ENCODE measurements at regions not wholly inside any gene's neighbourhood (a gene's known extent, or its start where the extent isn't known, plus 50 kb on each side); places are given as distances from the start of the nearest gene placed in this dataset.

DNA sequence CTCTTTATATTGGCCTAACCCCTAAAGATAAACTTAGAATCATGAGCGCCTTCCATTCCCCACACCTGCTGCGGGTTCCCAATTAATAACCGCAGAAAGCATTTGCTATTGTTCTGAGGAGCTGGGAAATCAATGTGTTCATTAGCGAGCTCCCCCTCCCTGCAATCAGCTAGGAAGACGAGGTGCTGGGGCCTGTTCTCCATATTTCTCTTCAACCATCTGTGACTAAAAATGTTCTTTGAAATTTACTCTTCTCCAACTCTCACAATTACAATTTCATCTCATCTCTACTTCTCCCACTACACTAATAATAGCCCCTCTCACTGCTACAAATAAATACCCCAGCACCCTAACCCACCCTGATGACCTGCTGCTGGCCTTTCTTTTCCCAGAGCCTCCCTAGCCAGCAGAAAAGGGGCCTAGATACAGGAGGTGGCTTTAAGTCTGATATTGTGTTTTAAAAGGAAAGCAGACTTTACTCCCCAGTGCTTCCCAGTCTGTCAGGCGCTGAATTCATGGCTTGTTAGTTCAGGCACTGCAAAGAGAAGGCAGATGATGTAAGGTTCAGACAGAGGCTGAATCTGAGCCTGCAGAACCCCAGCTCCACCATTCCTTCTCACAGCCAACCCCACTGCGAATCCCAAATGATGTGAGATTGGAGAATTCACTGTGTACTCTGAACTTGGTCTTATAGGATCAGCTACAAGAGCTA is 477.5 kb upstream of the DAB1 start:
- no peak for DNase-seq

DNA sequence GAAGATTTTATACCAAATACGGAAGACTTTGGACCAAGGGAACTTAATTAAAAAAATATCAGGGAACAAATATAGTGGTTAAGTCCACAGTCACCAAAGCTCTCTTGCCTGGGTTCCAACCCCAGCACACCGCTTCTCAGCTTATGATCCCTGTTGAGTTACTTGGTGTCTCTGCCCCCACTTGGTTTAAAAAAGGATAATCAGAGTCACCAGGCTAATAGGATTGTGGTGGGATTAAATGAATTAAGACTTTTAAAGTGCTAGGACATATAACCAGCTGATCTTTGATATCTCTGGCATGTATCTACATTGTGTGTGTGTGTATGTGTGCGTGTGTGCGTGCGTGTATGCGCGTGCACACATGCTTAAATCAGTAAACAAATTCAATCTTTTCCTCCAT is 474.7 kb upstream of the DAB1 start:
- no peak for DNase-seq

DNA sequence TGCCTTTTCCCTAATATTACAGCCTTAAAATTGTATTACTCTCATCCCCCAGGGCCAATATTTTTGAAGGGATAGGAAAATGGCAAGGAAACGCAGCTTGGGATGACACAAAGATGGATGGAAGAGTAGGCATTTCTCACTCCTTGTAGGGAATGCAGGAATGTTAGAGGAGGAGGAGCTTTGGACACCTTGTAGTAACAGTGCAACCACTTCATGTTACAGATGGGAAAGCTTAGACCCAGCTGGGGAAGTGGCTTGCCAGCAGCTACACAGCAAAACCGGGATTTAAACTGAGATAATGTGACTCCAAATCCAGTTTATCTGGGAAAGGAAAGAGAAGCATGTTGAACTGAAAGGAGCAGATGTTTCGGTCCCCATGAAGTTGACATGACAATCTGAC is 473.7 kb upstream of the DAB1 start:
- DNase-seq: no peak

DNA sequence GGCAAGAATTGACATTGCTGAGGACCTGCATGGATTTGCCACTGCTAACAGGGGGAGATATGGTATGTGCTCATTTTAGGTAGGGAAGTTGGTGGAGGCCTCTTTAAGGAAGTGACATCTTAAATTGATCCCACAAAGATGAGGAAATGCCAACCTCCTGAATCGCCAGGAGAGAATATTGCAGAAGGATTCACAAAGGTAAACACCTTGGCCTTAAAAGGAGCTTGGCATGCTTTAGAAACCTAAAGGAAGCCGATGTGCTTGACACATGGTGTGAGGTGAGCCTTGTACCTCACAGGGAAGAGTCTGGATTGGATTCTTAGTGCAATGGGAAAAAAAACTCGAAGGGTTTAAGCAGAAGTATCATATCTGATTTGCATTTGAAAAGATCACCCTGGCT is 470.5 kb upstream of the DAB1 start:
- DNase-seq: no peak

DNA sequence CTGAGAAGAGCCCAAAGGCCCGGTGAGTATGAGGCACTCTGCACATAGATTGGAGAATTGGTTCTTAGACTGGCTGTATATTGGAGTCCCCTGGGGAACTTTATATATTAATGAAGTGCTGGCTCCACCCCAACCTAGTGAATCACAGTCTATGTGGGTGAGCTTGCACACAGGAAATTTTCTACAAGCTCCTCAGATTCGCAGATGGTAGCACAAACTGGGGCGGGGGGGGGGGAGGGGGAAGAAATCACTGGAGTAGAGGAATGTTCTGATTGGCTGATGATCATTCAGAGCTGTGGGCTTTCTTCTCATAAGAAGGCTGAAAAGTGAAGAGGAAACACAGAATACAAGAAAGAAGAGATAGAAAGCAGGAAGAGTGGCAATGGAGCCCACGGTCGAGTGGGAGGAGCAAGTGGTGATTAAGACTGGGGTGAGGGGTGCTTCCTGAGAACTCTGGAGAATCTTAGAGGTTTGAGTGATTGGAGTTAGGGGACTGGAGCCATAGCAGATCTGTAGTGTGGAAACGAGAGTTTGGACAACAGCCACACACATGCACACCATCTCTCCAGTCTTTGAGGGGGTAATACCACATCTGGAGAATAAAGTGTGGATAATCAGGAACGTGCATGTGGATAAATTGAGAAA is 465.9 kb upstream of the DAB1 start:
- DNase-seq: no peak

DNA sequence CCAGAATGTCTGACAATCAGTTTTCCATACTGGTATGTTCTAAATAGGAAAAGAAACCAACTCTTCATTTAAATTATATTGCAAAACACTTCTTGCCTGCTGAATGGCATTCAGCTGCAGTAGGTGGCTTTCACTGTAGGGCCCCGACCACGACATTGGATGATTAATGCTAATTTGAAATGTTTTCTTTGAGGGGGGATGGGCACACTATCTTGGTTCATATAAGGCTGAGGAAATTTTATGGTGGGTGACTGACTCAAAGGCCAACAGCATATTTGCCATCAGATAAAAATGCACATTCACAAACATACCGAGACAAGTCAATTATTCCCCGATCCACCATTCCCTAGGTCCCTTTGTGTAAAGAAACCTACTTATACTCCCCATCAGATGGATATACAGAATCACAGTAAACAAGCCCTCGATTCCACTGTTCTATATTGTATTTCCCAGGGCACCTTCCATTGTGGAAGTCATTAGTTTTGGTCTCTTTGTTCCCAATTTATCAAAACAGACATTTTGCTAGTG is 464.2 kb upstream of the DAB1 start:
- no peak for DNase-seq

DNA sequence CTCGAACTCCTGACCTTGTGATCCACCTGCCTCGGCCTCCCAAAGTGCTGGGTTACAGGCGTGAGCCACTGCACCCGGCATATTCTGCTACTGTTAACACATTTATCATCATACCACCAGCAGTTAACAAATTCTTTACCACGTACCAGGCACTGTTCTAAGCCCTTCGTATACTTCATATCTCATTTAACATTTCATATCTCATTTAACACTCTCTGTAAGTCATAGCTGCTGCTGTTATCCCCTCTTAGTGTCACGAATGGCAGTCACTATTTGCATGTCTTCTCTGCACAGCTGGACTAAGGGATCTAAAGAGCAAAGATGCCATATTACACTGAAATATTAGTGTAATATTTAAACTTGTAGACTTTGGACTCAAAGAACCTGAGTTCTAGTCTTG is 462.5 kb upstream of the DAB1 start:
- no peak for DNase-seq

DNA sequence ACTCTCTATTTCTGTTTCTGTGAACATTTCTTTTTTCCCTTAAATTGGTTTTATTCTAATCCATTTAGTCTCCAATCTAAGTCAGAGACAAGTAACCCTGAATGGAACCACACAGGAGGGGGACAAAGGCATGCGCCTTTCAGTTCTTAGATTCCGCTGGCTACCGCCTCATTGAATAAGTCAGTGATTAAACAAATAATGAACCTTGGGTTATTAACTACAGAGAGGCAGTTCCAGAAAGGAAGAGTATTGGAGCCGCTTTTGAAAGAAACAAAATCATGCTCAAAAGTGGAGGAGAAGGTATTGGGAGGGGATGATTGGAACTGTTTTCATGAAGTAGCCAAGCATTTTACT is 459.8 kb upstream of the DAB1 start:
- no peak for DNase-seq

DNA sequence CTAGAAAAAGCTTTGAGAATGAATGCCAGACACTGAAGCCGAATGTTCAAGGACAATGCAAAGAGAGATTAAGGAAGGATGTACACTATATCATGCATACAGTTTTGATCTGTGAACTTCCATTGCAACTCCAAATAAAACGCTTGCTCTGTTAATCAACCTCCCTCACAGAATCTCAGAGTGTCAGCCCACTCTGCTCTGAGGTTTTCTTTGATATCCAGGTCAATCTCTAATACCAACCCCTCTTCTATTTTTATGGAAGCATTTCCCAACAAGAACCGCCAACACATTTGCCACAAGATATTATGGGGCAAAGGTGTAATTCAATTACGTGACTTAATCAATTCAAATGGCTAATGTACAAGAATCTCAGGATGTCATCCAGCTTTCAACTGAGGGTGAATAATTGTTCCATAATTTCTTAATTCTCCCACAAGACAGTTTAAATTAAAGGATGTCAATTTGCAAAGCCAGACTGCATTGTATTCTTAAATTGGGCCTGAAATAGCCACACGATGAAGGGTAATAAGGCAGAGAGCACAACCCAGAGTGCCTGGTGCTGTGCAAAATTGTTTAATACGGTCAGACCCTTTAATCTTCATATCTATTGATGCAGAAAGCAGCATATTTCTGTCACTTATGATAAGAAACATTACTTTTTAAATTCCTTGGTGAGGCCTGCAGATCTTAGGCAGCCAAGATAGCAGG is 459.2 kb upstream of the DAB1 start:
- DNase-seq: no peak

DNA sequence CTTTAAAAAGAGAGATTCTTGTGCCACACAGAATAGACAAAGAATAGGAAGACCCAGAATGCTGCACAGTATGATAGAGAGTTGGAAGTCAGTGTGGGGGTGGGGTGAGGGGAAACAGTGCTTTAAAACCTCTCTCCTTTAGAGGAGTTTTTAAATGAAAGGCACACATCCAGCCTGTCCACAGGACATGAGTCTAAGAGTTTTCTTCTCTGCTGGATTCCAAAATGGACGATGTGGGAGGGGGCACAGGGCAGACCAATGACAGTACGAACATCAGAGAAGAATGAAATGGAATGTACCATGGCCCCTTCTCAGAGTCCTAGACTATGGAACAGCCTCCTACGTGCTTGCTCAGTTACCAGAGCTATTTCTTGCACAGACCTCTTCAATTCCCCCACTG is 458.2 kb upstream of the DAB1 start:
- DNase-seq: no peak

DNA sequence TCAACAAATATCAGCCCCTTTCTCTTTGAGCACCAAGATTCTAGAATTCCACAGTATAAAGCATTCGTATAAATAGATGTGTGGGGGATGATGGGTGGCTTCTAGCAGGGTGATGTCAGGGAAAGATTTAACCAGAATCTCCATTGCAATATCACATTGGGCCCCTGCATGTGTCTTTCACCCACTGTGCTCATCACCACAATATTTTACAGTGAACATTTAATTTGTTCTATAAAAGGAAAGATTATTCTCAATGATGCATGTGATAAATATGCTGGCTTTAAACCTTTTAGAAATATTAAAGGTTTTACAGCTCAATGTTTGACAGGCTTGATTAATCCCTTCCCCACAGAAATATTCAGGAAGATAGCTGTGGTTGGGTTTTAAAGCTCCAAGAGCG is 457.8 kb upstream of the DAB1 start:
- no peak for DNase-seq

DNA sequence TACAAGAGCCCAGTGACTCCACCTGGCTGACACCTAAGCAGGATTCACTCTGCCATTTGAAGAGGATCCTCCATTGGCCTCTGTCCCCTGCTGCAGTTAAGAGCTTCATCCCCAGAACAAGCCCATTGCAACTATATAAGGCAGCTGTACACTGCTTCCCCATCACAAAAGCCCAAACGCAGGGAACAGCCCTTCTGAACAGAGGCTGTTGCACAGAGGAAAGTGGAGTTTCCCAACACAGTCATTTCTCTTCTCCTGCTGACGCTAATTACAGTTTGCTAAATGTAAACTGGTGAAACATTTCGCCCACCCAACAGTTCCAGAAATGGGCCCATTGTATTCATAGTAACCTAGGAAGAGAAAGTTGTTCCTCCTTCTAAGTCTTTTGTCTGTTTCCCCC is 455.8 kb upstream of the DAB1 start:
- no peak for DNase-seq

DNA sequence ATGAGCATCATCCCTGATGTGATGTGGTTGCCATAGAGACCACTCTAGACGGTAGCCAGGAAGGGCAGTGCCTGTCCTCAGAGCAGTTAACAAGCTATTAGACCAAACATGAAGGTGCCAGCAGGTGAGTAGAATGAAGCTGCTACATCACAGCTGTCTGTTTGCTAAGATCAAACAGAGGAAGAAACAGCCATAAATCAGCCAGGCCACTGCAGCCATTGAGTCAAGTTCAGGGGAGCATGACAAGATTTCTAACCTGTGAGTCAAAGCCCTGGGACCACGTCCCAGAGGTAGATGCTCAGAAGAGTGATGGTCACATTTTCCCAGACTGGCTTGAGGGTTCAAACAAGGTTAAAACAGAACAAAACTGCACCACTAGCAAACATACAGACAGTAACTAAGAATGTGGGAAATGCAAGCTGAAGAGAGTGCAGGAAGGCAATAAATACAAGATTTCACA is 450.6 kb upstream of the DAB1 start:
- DNase-seq: no peak

DNA sequence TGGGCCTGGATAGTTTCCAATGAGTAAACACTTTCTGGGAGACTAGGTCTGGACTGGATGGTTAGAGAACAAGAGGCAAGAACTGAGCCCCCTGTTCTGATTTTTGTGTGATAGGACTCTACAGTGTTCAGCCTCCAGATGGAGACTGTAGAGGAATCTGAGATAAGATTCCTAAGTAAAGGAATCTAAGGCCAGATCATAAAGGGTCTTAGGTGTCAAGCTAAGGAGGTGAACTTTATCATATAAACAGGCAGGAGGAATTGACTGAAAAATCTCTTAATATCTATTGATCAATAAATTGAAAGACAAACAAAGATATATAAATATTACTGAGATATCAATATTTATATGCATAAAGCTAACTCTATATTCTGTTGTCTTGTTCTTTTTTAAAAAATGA is 449.1 kb upstream of the DAB1 start:
- DNase-seq: no peak

DNA sequence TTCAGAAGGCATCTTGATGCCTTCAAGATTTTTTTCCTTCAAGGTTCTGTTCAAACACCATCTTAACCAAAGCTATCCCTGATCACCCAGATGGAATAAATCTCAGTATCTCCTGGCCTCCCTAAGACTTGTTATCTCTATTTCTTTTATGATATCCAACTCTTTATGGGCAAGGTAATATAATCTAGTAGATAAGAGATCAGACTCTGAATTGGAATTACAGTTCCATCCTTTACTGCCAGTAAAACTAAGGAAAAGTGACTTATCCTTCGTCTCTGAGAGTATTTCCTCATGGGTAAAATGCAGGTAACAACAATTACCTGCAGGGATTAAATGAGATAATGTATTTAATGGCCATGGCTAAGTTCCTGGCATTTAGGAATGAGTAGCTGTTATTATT is 445.0 kb upstream of the DAB1 start:
- DNase-seq: no peak

DNA sequence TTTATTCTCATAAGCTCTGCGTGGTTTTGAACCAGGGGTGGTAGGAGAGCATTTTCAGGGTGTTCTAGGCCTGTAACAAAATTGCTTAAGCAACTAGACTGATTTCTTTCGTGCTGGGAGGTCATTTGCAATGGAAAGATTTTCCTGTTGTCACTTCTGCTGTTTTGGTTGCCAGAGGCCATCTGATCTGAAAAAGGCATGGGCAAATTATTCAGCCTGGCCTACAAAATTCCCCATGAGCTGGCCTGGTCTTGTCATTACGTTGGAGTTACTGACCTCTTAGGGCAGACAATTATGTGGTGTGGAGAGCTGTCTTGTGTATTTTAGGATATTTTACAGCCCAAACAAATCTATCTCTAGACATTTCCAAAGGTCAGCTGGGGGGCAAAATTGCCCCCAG is 444.4 kb upstream of the DAB1 start:
- DNase-seq: no peak

DNA sequence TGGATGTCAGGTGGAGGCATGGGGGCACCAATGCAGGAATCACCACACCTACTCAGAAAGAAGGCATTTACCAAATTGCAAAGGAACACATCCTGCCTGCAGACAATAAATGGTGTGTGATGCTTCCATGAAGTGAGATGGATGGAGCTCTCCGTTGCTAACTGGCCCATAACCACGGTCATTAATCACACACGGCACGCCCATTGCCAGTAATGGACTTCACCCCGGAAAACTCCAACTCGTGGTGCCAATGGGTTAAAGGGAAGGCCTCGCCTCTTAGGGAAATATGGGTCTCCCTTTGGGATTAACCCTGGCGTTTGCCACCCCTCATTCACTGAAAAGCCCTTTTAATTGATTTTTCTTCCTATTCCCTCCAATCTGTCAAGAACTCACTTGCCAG is 443.1 kb upstream of the DAB1 start:
- DNase-seq: no peak

DNA sequence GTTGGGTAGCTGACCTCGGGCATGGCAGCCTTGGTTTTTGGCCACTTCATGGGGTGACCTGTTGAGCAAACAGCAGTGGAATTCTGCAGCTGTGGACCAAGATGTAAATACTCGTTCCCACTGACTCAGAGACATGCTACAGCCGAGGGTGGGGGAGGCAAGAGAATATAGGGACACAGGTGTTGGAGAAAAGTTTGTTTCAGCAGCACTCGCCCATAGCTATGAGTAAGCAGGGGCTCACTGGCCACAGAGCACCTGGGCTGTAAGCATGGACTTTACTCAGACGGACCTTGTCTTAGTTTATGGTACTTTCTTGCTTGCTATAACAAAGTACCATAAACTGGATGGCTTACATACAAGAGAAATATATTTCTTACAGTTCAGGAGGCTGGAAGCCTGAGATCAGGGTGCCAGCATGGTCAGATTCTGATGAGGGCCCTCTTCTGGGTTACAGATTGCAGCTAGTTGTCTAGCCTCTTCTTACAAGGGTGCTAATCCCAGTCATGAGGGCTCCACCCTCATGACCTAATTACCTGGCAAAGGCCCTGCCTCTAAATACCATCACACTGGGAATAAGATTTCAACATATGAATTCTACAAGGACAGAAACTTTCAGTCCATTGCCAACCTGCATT is 437.2 kb upstream of the DAB1 start:
- no peak for DNase-seq

DNA sequence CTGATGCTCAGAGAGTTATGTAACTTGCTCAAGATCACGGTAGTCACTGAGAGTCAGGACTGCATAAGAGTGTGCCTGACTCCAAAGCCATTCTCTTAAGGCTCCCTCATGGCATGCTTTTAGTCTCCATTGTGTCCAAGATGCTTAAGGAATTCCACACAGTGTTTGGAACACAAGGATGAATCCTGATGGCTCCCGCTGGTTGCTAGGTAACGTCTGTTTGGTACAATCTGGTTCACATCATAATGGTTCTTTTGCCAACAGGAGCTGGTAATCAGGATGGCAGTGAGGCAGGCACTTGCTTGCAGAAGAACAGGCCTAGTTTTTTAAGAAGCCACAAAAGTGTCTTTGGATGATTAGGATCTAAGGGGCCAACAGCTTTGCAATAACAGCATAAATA is 436.5 kb upstream of the DAB1 start:
- DNase-seq: no peak

DNA sequence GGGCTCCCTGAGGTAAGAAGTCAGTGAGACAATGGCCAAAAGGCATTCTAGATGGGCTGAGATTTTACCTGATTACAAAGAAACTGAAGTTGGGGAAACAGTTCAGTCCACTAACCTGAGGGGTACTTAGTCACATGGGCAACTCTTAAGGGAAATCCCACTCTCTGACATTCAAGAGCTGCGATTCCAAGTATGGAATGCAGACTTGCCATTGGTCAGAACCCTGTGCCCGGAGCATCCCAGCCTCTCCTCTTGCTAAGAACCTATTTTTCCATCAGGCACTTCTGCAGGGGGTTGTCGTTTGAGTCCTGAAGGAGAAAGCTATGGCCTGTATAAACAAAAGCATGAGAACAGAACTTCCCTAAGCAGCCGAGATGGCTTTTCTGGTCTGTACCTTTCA is 434.9 kb upstream of the DAB1 start:
- DNase-seq: no peak

DNA sequence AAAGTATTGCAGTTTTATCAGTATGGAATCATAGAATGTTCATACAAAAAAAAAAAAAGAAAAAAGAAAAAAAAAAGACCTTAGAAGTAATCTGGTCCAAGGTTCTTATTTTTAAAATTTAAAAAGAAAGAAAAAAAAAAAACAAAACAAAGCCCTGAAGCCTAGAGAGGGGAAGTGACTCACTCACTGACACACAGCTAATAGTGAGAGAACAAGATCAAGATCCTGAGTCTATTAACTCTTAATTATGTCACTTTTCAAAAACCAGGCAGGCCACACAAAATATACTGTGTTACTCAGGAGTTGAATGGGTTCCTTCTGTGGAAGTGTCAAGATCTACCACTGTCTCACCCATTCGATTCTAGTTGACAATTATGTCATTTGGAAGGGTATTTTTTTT is 433.9 kb upstream of the DAB1 start:
- DNase-seq: no peak

DNA sequence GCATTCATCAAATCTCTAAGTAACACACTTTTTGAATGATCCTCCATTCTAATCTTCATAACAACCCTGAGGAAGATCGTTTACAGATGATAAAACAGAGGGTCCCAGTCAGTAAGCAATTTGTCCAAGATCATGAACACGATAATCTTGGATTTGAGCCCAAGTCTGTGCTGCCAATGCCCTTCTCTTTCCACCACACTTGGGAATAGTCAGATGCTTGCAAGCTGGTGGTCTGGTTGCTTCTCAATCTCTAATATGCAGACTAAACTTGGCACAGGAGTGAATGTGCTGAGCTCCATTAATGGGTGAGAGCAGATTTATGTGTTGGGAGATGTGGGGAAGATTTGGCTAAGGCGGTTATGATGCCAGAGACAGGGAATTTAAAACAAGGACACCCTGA is 430.6 kb upstream of the DAB1 start:
- no peak for DNase-seq

DNA sequence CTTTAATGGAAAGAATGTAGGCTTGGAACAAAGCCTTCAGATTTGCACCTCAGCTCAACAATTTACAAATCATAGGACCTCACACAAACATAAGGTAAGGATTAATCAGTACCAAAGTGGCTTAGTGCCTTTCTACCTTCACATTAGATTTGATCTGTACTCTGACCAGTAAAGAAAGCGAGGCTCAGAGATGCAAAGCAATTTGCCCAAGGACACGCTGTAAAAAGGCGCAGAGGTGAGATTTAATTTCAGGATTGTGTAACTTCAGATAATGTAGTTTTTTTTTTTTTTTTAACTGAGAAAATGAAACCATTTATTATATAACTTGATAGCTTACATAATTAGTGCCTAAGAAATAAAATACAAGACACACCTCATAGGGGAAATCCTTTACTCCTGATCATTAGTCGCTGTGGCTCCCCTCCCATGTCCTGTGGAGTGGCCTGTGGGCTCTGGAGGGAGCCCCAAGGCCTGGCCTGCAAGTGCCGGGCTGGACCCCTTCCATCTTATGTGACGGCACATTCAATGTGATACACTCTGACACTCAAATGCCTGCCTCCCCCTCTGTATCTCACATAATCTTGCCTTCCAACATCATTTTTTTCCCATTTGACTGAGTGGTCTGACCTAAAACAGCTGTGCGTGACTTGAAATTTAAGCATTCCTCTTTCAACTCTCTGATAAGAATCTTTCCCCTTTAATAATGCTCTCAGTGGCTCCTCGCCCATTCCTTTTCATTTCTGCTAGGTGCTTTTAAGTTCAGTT is 426.5 kb upstream of the DAB1 start:
- no peak for DNase-seq
